SW480 (cell line): ENCODE measurements at regions not wholly inside any gene's neighbourhood (a gene's known extent, or its start where the extent isn't known, plus 50 kb on each side); places are given as distances from the start of the nearest gene placed in this dataset.
"Not testable (repeated sequence)": the region's sequence is repeated elsewhere in the genome, so short reads cannot be mapped to it uniquely, and the experiment has no call there.

ENCODE experiments used
- DNase-seq: peaks from one replicate; pipeline ENCODE4 v3.0.0-alpha.2; 2016; ENCODE audit warnings: low spot score

GRCh38 chr4:83921124-83921523 is 385.2 kb downstream of the GPAT3 start:
- DNase-seq, result no peak

DNA sequence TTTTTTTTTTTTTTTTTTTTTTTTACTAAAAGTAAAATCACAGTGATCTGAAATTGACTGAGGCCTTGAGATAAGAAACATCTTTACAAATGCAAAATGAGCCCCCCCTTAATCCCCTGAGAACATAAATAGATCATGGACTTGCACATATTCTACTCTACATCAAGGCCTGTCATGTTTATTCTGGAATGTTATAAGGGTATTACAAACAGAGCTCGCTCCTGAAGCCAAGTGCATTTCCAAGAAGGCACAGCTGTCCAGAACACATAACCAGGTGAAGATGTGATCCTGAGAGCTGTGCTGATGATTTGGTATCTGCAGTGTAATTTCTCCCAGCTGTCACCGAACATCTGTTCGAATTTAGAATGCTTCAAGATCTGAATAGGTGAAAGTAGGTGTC is 384.5 kb downstream of the GPAT3 start:
- no peak for DNase-seq

- no peak for DNase-seq
Measured at GRCh38 chr4:83917572-83917971, 381.7 kb downstream of the GPAT3 start.

DNA sequence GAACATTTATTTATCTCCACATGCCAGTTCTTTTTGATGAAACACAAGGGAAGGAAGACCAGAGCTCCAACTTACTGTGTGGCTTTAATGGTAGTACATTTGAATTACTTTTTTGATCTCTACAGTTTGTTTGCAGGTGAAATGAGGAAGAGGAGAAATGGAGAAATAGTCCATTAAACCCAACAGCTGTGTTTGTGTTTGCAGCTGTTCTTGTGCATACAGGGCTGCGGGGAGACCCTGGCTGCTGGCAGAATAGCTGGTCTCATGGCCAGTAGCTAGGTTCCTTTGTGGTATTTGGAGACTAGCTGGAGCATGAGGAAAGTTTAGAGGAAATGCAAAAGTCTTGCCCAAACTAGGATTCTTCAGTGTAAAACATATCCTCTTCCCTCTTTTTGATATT is 374.8 kb downstream of the GPAT3 start:
- no peak for DNase-seq

GRCh38 chr4:83906561-83906960 is 370.7 kb downstream of the GPAT3 start:
- DNase-seq, result no peak

DNA sequence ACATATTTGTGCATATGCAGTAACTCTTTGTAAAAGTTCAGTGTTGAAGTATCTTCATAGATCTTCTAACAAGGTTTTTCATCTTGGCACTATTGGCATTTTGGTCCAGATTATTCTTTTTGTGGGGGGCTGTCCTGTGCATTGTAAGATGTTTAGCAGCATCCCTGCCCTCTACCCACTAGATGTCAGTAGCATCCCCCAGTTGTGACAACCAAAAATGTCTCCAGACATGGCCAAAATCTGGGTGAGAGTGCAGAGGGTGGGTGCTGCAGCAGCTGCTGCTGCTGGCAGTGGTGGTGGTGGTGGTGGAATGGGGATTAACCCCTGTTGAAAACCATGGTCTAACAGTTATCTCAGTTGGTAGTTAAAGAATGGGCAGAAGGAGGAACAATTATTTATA is 370.0 kb downstream of the GPAT3 start:
- peak; percentile 6 for DNase-seq

DNA sequence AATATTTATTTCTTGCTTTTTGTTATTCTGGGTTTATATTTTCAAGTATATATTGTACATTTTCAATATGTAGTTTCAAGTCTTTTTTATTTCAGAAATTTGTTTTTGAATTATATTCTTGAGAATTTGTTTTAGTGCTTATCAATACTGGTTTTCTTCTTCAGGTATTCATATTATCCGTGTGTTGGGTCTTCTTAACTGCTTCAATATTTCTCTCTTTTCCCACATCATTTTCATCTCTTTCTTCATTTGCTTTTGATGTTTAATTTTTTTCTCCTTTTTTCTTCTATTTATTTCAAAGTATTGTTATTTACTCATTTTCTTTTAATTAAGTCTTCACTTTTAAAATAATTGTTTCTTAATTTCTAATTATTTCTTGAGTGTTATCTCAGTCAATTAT is 367.8 kb downstream of the GPAT3 start:
- DNase-seq, result not testable (repeated sequence)

- no peak for DNase-seq
Measured at GRCh38 chr4:83894831-83895230, 358.9 kb downstream of the GPAT3 start.

DNA sequence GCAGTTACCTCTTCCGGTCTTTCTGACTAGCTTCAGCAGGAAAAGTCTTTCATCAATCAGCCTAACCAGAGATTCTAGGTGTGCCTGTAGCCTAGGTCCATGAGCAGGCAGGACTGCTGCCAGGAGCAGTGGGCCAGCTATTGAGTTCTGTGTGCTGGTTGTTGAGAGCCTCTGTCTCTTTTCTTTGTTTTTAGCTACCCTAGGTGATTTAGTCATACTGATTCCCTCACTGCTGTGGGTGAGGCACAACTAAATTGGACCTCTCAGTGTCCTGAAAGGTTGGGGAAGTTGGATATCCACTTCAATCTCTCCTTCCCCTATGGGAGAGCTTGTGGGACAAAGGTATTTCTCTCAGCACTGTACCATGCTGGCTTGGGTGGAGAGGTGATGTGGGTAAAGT is 354.9 kb downstream of the GPAT3 start:
- no peak for DNase-seq

DNA sequence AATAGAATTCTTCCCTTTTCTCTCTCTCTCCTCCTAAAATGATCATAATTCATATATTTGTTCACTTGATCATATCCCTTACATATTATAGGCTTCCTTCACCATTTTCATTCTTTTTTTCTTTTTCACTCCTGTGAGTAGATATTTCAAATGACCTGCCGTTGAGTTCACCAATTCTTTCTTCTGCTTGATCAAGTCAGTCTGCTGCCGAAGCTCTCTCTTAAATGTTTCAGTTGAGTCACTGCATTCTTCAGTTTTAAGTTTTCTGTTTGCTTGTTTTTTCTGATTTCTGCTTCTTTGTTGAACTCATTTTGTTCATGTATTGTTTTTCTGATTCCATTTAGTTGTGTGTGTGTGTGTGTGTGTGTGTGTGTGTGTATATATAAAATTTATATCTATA is 354.3 kb downstream of the GPAT3 start:
- DNase-seq, result no peak

- no peak for DNase-seq
Measured at GRCh38 chr4:83889802-83890201, 353.9 kb downstream of the GPAT3 start.

GRCh38 chr4:83885256-83886182 is 349.6 kb downstream of the GPAT3 start:
- DNase-seq, result no peak

- no peak for DNase-seq
Measured at GRCh38 chr4:83876047-83876446, 340.1 kb downstream of the GPAT3 start.

GRCh38 chr4:83875437-83875836 is 339.5 kb downstream of the GPAT3 start:
- DNase-seq, result no peak

GRCh38 chr4:83873996-83874395 is 338.1 kb downstream of the GPAT3 start:
- no peak for DNase-seq

DNA sequence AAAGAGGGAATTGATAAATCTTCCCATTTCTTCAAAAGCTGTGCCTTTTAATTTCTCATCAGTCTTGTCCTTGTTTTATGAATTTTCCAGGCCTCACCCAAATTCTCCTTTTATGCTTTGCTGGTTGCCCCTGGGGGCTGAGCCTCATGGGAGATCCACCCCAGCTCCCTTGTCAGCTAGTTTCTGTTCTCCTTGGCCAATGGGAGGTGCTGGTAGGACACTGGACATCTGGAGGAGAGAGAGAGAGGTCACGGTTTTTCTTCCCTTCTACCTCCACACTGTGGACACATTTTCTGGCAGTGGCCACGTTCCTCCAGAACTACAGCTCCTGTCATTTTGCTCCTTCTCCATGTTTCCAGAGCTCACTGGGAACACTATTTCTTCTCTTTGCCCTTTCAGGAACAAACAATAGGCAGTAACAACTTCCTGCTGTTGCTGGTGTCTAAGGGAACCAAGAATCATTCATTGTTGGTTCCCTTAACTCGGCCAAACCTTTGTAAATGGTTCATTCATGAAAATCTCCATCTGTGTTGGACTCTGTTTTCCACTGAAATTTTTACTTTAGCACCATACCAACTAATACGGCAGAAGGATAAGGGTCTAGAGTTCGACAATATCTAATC is 334.5 kb downstream of the GPAT3 start:
- no peak for DNase-seq

DNA sequence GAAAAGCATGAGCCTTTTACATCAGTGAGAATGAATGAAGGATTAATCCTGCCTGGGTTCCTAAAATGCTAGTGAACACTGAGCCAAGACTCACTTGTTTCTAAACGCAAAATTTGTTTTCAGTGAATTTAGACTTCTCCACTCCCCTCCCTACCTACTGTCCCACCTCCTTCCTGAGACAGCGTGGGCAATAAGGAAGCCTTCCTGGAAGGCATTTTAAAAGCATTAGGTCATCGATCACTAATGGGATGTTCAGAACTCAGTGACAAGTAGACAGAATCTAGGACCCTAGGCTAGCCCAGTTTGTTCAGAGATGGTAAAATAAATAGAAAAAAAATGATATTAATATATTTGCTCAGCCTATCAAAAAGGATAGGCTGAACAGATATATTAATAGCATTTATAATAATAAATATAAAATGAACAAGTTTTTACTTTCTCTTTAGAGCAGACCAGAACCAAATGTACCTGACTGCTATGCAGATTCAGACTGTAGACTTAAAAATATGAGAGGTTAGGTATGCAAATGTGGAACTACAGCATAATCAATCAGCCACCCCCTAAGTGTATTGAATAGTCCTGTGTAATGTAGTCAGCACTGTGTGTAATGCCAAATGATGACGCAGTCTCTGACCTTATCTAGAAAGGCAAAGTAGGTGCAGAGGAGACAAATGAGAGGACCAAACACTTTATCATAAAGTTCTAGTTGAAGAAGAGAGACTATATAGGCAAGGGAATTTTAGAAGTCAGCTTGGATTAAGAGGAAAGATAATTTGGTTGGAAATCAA is 331.1 kb downstream of the GPAT3 start:
- no peak for DNase-seq

DNA sequence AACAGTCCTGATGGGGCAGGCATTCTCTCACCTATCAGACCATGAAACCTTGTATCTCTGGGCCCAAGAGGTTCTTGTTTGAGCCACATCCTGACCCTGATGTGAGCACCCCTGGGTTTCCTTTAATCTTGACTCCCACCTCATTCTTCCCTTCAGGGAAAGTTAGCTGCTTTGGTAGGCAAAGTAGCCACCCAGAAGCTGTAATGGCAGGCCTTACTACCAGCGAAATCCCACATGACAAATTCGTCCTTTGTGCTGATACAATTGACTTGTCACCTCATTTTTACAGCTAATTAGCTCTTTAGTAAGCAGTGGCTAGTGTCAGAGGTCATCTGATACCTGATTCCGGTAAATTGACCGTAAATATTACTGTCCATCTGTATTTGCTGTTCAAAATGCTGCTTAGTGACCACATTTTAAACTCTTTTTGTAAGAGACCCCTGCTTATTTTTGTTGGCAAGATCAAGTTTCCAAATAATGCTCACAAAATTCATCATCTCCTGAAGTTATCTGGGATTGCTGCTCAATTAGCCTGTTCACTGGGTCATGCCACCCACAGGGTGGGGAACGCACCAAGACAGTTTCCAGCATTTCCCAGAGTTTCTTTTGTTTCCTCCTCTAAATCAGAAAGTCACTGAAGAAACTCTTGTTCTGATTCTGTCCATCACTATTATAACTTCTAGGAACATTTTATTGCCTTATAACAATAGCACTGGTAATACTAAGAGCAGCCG is 329.7 kb downstream of the GPAT3 start:
- DNase-seq, result no peak

DNA sequence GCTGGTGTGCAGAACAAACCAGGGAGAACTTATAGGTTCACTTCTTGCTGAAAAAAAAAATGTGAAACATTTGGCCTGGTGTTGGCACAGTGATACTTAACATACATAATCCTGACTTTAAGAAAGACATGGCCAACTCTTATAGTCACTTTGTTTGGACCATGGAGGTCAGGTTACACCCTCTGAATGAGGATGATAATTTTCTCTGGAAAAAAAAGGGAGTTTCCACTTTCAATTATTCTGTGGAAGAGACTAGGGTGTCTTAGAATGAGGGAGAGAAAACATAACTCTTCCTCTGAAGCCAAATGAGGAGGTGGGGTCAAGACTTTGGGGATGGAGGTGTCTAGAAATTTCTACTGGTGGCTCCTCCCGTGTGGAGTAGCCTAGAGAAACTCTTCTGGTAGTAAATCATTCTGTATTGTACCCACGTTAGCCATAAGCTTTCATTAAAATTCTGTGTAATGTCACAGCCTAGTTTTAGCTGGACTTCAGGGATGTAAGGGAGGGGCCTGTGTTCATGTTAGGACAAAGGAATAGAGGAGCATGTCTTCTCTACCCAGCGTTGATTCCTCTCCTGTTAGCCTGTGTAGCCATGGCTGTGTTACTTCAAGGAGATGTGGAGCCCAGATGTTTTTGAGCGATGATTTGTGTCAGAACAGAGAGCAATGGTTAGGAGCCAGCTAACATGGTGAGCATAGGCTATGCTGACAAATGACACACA is 328.3 kb downstream of the GPAT3 start:
- no peak for DNase-seq

GRCh38 chr4:83862471-83862870 is 326.6 kb downstream of the GPAT3 start:
- no peak for DNase-seq

DNA sequence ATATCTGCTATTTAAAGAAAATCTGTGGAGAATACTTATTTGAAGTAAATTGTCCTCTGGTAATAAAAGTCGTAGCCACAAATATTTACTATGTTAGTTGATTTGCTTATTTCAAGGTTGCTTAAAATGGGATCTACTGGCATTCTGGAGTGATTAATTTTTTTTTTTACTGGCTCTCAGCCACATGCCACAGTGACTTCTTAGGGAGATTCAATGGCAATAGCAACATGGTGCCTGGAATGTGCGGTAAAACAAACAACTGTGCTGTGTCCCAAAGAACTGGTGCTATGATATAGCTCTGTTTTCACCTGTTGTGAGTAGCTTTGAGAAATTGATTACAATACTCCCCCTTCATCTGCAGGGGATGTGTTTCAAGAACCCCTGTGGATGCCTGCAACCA is 324.3 kb downstream of the GPAT3 start:
- no peak for DNase-seq
